WERI-Rb-1 (cell line): ENCODE measurements at regions not wholly inside any gene's neighbourhood (a gene's known extent, or its start where the extent isn't known, plus 50 kb on each side); places are given as distances from the start of the nearest gene placed in this dataset.

ENCODE experiments used
- DNase-seq: peaks from one replicate; pipeline ENCODE4 v3.0.0-alpha.2; 2020
- H3K27ac ChIP-seq: fragments of 250-450 bp; sonication (Bioruptor Pico); 2 replicates; pipeline ENCODE4 v1.5.1; 2020; ENCODE audit warnings: mild to moderate bottlenecking, moderate library complexity
- H3K27me3 ChIP-seq: fragments of 250-450 bp; sonication (Bioruptor Pico); 2 replicates; pipeline ENCODE4 v1.5.1; 2021; ENCODE audit warnings: mild to moderate bottlenecking, low read depth, moderate library complexity; ENCODE audit not compliant: insufficient read depth, severe bottlenecking
- H3K36me3 ChIP-seq: fragments of 250-450 bp; sonication (Bioruptor Pico); 2 replicates; pipeline ENCODE4 v1.5.1; 2020; ENCODE audit warnings: mild to moderate bottlenecking, moderate library complexity
- H3K4me3 ChIP-seq: 2 replicates; pipeline ENCODE4 v1.5.1; 2011; ENCODE audit warnings: low read depth, mild to moderate bottlenecking, control low read depth, low read length
- H3K9me3 ChIP-seq: fragments of 250-450 bp; sonication (Bioruptor Pico); 2 replicates; pipeline ENCODE4 v1.5.1; 2021; ENCODE audit warnings: mild to moderate bottlenecking, moderate library complexity; ENCODE audit not compliant: severe bottlenecking
- CTCF ChIP-seq: IDR thresholded peaks from 2 replicates; pipeline ENCODE4 v1.5.1; 2011; ENCODE audit warnings: low read depth, mild to moderate bottlenecking, control low read depth, inconsistent platforms, low read length

DNA sequence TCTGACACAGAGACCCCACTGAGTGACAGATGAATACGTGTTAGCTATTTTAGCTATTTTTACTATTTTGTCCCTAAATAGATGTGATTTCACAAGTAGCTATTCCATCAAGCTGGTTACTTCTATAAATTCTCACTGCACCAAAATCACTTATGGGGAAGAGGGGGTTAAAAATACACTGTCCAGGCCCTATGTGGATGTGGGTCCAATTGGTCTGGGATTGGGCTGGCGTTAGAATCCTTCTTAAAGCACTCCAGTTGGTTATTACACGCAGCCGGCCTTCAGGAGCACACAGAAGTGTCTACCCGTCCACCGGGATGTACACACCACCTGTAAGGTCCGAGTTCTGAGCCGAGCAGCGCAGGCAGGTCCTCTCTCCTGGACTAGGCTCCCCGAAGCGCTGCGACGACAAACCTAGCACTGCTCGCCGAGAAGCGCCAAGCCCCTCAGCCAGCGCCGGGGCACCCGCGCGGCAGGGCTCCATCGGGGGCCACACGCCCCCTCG is 222.3 kb upstream of the MKLN1 start:
- DNase-seq, result peak; percentile 34
- H3K27ac ChIP-seq, result no peak overlapping the region
- peak overlapping the region; percentile 61 for H3K4me3 ChIP-seq
- H3K9me3 ChIP-seq, result no peaks in the 10 kb centered on the region
- TF ChIP-seq CTCF, result no peak
- peaks cover 20% of the 10 kb centered on the region for H3K27me3 ChIP-seq
- H3K36me3 ChIP-seq, result no peaks in the 10 kb centered on the region

DNA sequence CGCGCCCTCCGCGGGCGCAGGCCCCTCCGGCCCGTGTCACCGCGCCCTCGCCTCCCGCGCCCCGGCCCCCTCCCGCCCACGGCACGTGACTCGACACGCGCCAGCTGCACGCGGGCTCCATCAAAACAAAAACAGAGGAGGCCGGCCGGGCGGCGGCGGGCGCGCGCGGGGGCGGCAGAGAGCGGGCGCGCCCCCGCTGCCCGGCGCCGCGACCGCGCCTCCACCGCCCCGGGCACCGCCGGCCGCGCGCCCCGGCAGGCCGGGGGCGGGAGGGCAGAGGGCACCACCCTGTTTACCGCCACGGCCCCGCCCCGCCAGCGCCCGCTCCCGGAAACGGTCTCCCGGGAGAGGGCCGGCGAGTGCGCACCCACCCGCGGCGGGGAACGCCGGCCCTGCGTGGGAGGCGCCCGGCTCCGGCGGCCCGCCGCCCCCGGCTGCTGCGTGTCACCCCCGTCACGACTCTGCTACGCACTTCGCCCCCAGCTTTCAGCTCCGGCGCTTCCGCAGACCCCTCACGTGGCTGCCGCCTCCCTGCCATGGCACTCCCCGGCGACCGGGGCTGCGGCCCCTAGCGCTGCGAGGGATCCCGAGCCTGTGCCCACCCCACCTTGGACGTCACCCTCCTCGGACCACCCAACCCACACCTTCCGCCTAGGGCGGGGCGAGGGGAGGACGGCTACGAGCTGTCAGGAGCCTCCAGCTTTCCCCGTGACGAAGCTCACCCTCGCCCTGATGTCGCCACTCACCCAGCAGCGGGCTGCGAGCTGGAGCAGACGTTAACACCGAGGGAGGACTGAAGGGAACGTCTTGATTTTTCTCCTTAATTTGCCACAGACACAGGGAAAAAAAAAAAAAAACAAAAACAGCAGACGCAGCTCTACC is 221.6 kb upstream of the MKLN1 start:
- Histone ChIP-seq H3K4me3 (peak overlapping the region; percentile 61), H3K27me3 (peaks cover 20% of the 10 kb centered on the region), H3K36me3 (no peaks in the 10 kb centered on the region), H3K9me3 (no peaks in the 10 kb centered on the region), H3K27ac (no peak overlapping the region)
- peak; percentile 39 for DNase-seq
- no peak for TF ChIP-seq CTCF

DNA sequence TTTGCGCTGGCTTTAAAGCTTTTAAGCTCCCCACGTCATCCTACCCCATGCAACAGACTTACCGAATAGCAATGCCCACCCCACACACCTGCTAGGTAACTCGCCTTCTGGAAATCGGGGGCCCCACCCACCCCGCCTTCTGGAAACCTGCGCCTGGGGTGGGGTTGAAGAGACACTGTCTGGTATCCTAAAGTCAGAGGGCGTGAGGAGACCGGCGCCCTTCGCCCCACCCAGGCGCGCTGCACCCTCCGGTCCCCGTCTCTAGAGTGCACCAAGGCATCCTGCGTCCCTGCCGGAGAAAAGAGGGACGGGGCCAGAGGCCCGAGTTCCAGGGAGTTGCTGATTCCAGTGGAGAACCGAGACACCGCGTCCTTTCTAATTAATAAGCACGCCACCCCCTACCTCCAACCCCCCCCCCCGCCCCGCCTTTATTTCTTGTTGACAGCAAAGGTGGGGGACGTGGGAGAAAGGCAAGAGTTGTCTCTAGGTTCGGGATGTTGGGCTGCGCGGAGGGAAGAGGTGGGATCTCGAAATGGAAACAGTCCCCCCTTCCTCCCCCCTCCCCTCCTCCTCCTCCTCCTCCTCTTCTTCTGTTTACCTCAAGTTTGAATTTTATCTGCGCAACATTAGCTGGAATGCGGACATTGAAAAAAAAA is 220.9 kb upstream of the MKLN1 start:
- Histone ChIP-seq H3K27ac (no peak overlapping the region), H3K4me3 (peak overlapping the region; percentile 61), H3K9me3 (no peaks in the 10 kb centered on the region), H3K36me3 (no peaks in the 10 kb centered on the region), H3K27me3 (peaks cover 20% of the 10 kb centered on the region)
- DNase-seq, result peak; percentile 30
- no peak for TF ChIP-seq CTCF

DNA sequence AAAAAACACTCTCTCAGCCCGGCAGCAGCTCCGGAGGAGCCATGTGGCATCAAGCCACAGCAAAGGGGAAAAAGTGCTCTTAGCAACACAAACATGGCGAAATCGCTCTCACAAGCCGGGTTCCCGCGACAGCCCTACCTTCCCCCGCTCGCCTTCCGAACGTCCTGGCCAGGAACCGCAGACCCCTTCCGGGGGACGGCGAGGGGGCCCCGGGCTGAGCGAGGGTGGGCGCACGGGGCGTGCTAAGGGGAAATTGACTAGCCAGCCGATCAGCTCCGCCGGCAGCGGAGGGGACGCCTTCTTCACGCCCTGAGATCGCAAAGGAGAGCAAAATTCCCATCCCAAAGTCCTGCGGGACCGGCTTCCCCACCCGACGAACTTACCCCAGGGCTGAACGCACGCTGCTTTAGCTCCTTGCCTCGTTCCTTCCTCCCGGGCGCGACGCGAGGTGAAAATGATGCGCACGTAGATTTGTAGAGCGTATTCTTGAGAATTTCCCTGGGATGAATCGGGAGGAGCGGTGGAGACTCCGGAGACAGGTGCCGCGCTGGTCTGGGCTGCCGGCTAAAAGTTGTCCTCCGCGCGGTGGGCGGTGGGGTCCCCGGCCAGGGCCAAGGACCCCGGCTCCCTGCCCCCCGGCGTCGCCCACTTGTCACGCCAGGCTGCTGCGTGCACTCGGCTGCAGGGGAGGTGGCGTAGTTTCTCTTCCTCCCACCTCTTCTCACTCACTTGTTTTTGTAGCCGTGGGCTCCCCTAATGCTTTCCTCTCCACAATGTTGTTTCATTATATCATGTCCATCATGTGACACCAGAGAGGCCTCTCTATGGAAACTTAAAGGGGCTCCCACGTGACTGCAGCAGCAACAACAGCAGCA is 220.1 kb upstream of the MKLN1 start:
- H3K9me3 ChIP-seq, result no peaks in the 10 kb centered on the region
- no peak for TF ChIP-seq CTCF
- no peaks in the 10 kb centered on the region for H3K36me3 ChIP-seq
- no peak overlapping the region for H3K27ac ChIP-seq
- peak; percentile 33 for DNase-seq
- peaks cover 20% of the 10 kb centered on the region for H3K27me3 ChIP-seq
- peak overlapping the region; percentile 61 for H3K4me3 ChIP-seq

- TF ChIP-seq CTCF, result no peak
- DNase-seq, result no peak
- Histone ChIP-seq H3K4me3 (peak overlapping the region; percentile 61), H3K27me3 (peaks cover 20% of the 10 kb centered on the region), H3K9me3 (no peaks in the 10 kb centered on the region), H3K36me3 (no peaks in the 10 kb centered on the region), H3K27ac (no peak overlapping the region)
Measured at GRCh38 chr7:131108212-131108940, 219.3 kb upstream of the MKLN1 start.
